ENCODE measurements at regions not wholly inside any gene's neighbourhood (a gene's known extent, or its start where the extent isn't known, plus 50 kb on each side); places are given as distances from the start of the nearest gene placed in this dataset.

GRCh38 chr5:66346869-66347268 lies 202.8 kb downstream of the SREK1 start:
- Mint-ChIP-seq H3K27me3 (ENCODE audit: low read depth) (peaks cover 27% of the 10 kb centered on the region), H3K4me1 (ENCODE audit: low read depth) (no peaks in the 10 kb centered on the region), H3K36me3 (ENCODE audit: low read depth) (no peaks in the 10 kb centered on the region), H3K27ac (ENCODE audit: unreplicated experiment) (no peak overlapping the region), H3K9me3 (ENCODE audit: low read depth) (no peaks in the 10 kb centered on the region), H3K4me3 (ENCODE audit: unreplicated experiment) (no peak overlapping the region)
- no peak for TF ChIP-seq CTCF (IDR thresholded peaks at IDR 0.05)
- DNase-seq (ENCODE audit: low spot score), result no peak

- no peak for TF ChIP-seq CTCF (IDR thresholded peaks at IDR 0.05)
- Mint-ChIP-seq H3K27ac (ENCODE audit: unreplicated experiment) (no peak overlapping the region), H3K4me1 (ENCODE audit: low read depth) (no peaks in the 10 kb centered on the region), H3K27me3 (ENCODE audit: low read depth) (peaks cover 27% of the 10 kb centered on the region), H3K4me3 (ENCODE audit: unreplicated experiment) (no peak overlapping the region), H3K9me3 (ENCODE audit: low read depth) (no peaks in the 10 kb centered on the region), H3K36me3 (ENCODE audit: low read depth) (no peaks in the 10 kb centered on the region)
- no peak for DNase-seq (ENCODE audit: low spot score)
These were observed 204.5 kb downstream of the SREK1 start for GRCh38 chr5:66348387-66349125.

- H3K4me3 Mint-ChIP-seq (ENCODE audit: unreplicated experiment), result no peak overlapping the region
- no peaks in the 10 kb centered on the region for H3K36me3 Mint-ChIP-seq (ENCODE audit: low read depth)
- peaks cover 9% of the 10 kb centered on the region for H3K4me1 Mint-ChIP-seq (ENCODE audit: low read depth)
- H3K27me3 Mint-ChIP-seq (ENCODE audit: low read depth), result peaks cover 23% of the 10 kb centered on the region
- no peaks in the 10 kb centered on the region for H3K9me3 Mint-ChIP-seq (ENCODE audit: low read depth)
- DNase-seq (ENCODE audit: low spot score), result no peak
- TF ChIP-seq CTCF (IDR thresholded peaks at IDR 0.05), result no peak
- H3K27ac Mint-ChIP-seq (ENCODE audit: unreplicated experiment), result no peak overlapping the region
These were observed 207.7 kb downstream of the SREK1 start for GRCh38 chr5:66351813-66352212.

- Mint-ChIP-seq H3K27ac (ENCODE audit: unreplicated experiment) (no peak overlapping the region), H3K4me3 (ENCODE audit: unreplicated experiment) (no peak overlapping the region), H3K27me3 (ENCODE audit: low read depth) (peaks cover 12% of the 10 kb centered on the region), H3K9me3 (ENCODE audit: low read depth) (no peaks in the 10 kb centered on the region), H3K4me1 (ENCODE audit: low read depth) (peaks cover 9% of the 10 kb centered on the region), H3K36me3 (ENCODE audit: low read depth) (no peaks in the 10 kb centered on the region)
- no peak for TF ChIP-seq CTCF (IDR thresholded peaks at IDR 0.05)
- no peak for DNase-seq (ENCODE audit: low spot score)
These were observed 209.1 kb downstream of the SREK1 start for GRCh38 chr5:66353186-66353585.

DNA sequence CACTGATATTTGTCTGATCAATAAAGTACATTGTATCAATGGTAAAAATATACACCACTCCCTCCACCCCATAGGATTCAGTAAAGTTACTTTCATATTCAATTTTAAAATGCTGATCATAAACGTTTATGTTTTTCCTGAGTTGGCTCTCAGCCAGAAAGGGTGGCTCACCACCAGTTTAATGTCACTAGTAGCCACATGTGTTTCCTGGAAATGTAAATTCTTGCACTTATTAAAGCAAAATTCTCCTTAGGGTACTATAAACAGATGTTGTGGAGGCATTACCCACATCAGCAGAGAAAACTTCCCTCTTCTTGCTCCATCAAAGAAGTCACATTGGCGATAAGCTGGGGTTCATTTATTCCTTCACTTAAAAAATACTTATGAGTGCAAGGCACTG lies 210.3 kb downstream of the SREK1 start:
- no peak for DNase-seq (ENCODE audit: low spot score)
- no peaks in the 10 kb centered on the region for H3K36me3 Mint-ChIP-seq (ENCODE audit: low read depth)
- peaks cover 7% of the 10 kb centered on the region for H3K27me3 Mint-ChIP-seq (ENCODE audit: low read depth)
- no peak overlapping the region for H3K4me3 Mint-ChIP-seq (ENCODE audit: unreplicated experiment)
- H3K27ac Mint-ChIP-seq (ENCODE audit: unreplicated experiment), result no peak overlapping the region
- H3K4me1 Mint-ChIP-seq (ENCODE audit: low read depth), result peaks cover 9% of the 10 kb centered on the region
- TF ChIP-seq CTCF (IDR thresholded peaks at IDR 0.05), result no peak
- no peaks in the 10 kb centered on the region for H3K9me3 Mint-ChIP-seq (ENCODE audit: low read depth)
